HG02938 (cell line): ENCODE measurements at regions not wholly inside any gene's neighbourhood (a gene's known extent, or its start where the extent isn't known, plus 50 kb on each side); places are given as distances from the start of the nearest gene placed in this dataset.
"Not testable (repeated sequence)": the region's sequence is repeated elsewhere in the genome, so short reads cannot be mapped to it uniquely, and the experiment has no call there.

Experiments
- ATAC-seq: cut with Tn5 transposase; IDR thresholded peaks from one replicate; pipeline ENCODE4 v1.9.1; 2021; ENCODE audit warnings: mild to moderate bottlenecking, moderate library complexity; ENCODE audit not compliant: unreplicated experiment

DNA sequence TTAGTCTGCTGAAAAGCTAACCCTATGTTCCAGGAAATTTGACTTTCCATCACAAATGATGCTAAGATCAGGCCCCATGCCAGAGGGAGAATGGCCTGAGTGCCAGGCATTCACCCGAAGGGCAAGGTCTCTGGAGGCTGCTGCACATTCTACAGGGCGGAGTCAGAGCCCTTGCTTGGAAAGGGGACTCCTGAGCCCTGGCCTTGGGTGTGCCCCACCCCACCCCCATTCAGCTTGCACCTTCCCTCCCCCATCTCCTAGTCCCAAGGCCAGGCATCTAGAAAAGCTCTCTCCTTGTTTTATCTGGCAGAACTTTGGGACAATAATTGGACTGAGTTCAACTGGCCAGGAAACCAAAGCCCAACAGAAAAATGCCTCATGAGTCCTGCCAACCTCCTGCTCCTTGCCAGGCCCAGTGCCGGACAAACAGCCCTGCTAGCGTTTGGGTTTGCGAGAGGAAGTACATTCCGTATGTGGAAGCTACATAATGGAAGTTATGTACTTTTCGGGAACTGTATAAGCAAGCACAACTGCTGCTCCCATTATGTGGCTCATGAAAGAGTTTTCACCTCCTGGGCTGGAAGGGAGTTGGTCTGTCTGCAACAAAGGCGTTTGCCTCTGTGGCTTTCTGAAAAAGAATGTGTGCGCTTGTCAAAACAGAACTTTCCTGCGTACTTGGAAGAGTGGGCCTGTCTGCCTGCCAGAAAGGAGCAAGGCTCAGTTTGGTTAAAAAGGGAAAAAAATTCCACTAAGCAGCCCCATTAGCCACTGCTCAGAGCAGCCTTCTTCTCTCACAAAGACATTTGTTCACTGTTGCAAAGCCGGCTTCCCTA, 321.5 kb upstream of the CTNNB1 start:
- no peak for ATAC-seq

DNA sequence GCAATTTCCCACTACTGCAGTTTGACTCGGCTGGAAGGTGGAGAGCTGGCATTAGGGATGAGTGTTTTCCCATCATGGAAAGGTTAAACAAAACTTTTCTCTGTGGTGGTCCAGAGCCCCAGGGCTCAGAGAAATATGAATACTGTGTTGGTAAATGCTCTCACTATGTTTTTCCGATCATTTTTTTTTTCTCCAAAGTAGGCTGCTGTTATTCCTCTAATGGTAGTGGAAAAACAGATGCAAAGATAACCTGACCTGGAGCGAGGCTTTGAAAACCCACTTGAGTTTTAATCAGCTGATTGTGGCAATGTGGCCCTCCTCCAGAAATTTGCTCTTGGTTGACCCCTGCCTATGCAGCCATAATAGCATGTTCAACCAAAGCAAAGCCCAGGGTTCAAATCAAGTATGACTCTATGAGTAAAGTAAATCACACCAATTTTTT, 320.8 kb upstream of the CTNNB1 start:
- no peak for ATAC-seq

DNA sequence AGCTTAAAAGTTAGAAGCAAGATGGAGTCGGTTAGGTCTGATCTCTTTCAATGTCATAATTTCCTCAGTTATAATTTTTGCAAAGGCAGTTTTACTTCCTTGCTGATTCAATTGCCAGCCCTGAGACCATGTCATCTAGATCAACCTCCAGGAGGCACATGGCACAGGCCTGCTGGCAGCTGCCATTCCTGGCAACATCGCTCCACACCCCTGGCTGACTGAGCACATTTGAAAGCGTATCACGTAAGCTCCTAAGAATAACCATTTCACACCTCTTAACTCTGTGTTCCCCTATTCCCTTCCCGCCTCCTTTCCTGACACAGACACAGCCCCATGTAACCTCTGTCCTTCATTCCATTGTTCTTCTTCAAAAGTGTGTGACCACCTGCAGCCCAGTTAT, 313.9 kb upstream of the CTNNB1 start:
- no peak for ATAC-seq

DNA sequence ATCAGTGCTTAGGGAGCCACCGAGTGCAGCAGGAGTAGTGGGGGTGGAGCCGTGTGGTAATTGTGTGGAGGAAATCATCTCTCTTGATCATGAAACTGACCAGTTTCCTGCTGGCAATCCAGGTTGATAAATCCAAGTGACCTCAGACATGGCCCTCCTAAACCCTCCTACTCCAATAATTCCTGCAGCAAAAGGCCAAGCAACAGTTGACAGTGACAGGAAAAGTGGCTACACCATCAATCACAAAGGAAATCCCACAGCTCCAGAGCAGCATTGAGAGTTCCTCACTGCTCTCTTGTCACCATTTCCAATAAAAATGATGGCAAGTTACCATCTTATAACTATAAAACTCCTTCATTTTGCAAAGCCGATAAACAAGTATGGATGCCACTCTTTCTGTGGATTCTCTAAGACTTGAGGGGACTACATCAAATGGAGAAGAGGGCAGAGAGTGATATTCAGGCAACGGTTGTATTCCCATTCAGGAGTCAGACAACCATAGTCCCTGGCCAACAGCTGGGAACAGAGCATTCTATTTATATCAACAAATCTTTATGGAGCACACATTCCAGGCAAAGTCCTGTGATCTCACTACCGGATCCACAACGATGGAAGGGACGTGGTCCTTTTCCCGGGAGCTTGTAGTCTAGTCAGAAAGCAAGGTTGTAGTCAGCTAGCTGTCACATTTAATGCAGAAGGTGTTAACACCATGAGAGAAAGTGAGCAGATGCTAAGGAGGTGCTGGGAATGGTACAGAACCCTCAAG, 312.5 kb upstream of the CTNNB1 start:
- no peak for ATAC-seq

DNA sequence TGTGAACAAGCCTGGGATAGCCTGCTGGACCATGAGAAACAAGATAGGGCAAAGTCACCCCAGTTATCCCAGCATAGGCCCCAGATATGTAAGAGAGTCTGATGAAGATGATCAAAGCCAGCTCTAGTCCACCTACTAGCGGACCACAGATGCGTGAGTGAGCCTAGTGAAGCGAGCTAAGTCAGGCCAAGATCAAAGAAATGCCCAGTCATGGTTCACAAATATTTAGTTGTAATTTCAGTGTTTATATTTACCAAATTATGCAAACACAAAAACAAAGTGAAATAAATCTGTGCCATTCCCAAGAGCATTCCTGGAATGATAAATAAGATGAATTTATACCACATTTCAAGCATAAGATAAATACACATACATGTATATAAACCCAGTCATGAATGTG, 308.1 kb upstream of the CTNNB1 start:
- ATAC-seq, result no peak

DNA sequence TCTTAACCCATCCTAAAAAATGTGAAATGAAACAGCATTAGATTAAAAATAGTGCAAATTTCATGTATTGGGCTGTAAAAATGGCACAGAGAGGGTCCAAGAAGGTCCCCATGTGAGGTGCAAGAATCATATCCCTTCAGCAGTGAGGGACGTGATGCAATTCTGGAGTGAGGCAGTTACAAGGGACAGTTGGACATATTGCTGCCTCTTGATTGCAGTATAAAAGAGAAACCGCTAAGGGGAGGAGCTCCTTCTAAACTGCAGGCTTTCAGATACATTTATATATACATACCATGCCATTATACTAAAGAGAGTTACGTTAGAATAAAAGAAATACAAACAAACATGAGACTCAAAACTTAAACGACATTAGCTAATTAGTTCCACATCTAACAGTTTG, 304.2 kb upstream of the CTNNB1 start:
- no peak for ATAC-seq

DNA sequence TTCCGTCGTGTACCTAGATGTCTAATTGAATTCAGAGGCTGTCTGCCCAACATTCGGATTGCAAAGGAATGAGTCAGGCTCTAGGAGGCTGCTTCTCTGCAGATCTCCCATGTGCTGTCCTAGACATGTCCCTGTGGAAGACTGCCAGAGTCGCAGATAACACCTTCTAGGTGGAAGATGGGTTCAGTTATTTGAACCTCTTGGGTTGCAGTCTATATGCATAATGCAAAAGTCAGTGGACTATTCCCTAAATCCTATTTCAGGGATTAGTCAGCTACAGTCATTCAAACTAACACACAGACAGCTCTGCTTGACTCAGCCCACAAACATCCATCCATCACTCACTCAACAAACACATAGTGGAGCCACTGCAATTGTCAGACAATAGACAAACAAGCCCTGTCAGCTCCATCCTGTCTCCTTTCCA, 300.0 kb upstream of the CTNNB1 start:
- no peak for ATAC-seq

DNA sequence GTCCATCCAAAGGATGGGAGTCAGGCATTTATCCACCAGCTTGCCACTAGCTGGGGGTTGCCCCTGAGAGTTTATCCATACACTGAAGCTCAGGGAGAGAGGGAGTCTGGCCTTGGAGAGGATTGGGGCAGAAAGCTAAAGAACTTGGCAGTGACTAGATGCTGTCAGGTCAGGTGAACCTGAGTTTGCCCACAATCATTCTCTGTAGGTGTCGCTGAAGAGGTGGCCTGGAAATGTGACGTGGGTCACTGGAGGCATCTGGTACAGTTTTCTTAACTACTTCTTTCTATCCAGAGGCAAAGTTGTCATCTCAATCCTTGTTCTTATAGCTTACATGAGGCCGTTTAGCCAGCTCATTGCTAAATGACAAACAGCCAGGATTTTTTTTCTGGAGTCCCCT, 298.0 kb upstream of the CTNNB1 start:
- ATAC-seq, result no peak

DNA sequence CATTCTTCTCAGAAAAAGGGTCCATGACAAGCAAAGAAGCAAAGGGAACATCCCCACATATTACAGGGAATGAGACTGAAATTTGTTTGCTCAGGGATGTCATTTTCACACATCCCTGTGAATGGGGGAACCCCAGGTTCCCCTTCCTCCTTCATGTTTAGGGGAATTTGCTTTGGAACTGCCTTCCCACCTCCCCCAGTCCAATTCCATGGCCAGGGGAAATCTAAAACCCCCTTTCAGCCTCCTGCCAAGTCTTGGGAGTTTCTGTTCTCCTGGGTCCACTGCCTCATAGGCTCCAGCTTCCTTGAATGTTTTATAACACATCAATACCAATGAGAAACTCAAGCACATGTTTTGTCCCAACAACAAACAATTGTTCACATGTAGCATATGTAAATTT, 297.5 kb upstream of the CTNNB1 start:
- no peak for ATAC-seq

DNA sequence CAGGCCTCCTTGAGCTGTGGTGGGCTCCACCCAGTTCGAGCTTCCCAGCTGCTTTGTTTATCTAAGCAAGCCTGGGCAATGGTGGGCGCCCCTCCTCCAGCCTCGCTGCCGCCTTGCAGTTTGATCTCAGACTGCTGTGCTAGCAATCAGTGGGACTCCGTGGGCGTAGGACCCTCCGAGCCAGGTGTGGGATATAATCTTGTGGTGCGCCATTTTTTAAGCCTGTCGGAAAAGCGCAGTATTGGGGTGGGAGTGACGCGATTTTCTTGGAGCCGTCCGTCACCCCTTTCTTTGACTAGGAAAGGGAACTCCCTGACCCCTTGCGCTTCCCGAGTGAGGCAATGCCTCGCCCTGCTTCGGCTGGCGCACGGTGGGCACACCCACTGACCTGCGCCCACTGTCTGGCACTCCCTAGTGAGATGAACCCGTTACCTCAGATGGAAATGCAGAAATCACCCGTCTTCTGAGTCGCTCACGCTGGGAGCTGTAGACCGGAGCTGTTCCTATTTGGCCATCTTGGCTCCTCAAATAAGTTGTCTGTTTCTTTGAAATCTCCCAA, 291.3 kb upstream of the CTNNB1 start:
- ATAC-seq, result not testable (repeated sequence)

DNA sequence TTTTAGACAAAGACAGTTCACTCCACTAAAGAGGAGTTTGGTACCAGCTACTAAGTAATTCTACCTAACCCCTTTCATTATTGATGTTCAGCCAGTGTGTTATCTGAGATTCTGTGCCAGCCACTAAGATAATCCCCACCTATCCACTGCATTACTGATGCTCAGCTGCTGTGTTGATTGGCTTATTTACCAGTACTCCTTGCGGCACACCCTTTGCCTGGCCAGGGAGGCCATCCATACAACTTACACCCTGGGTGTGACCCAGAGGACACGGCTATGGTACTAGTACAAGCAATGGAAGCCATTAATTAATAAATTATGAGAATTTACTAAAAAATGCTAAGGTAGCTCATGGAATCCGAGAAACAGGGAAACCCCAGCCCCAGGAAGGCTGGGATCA, 290.7 kb upstream of the CTNNB1 start:
- no peak for ATAC-seq

DNA sequence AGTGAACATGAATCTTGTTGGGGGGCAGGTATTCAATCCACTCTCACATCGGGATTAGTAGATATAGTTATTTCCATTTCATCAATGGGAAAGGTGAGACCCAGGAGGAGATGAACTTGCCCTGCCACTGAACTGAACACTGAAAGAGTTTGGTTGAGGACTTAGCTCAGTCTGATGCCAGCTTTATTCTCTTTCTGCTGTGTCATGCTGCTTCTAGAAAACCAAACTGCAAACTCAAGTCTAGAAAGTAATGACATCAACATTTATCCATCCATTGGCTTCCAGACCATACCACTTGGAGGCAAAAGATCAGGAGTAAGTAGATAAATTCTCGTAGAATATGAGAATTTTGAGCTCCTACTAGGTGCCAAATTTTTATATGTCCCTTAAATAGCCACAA, 288.0 kb upstream of the CTNNB1 start:
- ATAC-seq, result no peak

DNA sequence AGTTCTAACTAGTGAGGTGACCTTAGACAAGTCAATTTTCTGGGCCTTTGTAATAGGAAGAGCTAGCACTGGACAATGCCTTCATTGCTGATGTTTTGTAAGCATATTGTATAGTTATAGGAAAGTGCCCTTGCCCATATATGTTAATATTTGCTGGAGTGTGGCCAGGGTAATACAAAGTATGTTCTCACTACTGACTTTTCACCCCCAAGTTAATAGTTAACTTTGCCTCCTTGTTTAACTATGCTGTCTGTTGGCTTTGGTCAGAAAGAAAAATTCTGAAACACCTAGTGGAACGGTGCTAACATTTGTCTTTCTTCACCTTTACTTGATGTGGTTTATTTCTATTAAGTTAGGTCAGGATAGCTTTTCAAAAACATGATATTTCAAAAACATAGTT, 287.4 kb upstream of the CTNNB1 start:
- peak; percentile 62 for ATAC-seq

DNA sequence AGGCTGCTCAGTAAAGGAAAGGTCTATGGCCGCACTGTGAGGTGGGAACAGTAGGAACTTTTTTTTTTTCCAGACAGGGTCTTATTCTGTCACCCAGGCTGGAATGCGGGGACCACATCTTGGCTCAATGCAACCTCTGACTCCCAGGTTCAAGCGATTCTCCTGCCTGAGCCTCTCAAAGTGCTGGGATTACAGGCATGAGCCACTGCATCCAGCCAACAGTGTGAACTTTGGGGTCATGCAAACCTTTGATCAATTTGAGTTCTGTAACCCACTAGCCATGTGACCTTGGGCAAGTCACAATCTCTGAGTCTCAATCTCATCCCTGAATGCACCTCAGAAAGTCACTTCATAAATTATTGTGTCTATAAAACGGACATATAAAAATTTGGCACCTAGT, 286.8 kb upstream of the CTNNB1 start:
- no peak for ATAC-seq

DNA sequence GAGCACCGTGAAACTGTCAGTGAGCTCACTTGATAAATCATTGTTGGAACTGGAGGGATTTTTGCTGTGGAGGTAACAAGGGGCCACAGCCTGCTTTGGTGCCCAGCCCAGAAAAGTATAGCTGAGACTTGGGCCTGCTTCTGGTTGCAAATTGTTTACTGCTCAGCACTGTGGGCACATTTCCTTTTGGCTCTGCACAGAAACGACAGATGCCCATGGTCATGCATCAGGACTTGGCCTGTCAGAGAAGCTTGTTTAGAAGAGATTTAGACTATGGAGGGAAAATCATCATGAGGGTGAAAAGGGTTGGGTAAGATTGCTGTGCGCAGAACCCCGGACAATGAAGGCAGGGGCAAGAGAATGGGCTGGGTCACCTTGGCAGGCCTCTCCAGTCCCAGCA, 286.1 kb upstream of the CTNNB1 start:
- ATAC-seq, result no peak

DNA sequence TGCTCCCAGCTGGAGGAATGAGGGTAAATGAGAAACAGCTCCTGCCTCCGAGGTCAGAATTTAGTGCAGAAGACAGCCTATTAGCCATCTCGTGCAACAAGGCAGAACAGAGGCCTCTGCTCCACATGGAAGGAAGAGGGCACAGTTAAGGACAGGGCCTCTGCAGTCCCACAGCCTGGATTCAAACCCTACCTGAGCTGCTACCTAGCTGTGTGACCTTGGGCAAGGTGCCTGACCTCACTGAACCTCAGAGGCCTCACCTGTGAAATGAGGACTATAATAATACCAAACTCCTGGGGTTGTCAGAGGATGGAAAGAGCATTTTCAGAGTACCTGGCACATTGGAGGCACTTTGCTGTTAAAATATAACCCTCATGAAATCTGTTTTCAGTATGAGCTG, 285.7 kb upstream of the CTNNB1 start:
- no peak for ATAC-seq

DNA sequence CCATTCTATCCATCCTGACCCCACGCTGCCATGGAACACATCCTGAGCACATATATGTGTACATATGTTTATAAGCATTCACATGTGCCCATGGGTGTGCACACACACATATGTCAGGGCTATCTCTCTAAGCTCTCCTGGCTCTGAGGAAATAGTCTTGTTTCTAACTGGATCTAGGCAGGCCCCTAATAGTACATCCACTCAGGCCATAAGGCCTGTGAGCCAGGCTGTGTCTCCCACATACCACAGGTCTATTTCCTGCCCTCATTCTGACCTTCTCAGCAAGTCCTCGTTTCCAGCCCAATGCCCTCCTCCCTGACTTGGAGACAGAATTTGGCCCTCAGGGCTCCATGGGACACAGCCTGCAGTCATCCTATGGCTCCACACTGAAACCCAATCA, 284.8 kb upstream of the CTNNB1 start:
- no peak for ATAC-seq

DNA sequence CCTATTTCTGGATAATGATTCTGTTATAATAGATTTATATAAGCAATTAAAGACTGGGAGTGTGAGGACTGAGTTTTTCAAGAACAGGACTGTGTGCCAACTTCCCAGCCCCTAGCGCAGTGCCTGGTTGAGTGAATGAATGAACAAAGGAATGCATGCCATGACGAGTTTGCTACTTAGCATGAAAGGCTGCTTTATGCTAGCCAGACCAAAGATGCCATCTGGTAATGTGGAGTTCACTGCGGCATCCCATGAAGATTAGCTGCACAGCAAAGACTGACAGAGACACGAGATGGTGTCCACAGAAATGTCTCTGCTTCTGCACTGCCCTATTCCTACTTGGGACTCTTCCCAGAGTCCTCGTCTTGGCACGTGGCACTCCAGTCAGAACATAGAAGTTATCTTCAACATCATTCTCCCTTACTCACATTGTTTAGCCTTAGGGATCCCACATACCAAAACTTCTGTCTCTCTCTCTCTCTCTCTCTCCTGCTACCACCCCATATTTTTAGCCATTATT, 283.9 kb upstream of the CTNNB1 start:
- ATAC-seq, result no peak

DNA sequence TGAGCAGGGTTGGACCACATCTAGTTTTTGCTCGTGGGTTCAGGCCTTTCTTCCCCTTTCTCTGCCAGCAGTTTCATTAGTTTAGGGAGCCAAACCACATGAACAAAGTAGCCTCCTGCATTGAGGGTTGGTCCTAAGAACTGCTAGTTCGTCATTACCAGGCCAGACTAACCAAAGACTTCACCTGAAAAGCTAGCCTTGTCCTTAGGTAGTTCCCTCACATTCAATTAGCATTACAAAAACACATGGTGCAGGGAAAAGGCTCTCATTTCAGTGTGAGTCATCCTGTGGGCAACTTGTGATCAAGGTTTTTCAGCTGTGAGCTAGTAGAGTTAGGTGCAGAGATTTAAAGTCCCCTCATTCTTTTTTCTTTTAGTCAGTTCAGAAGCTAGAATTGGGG, 279.3 kb upstream of the CTNNB1 start:
- no peak for ATAC-seq

DNA sequence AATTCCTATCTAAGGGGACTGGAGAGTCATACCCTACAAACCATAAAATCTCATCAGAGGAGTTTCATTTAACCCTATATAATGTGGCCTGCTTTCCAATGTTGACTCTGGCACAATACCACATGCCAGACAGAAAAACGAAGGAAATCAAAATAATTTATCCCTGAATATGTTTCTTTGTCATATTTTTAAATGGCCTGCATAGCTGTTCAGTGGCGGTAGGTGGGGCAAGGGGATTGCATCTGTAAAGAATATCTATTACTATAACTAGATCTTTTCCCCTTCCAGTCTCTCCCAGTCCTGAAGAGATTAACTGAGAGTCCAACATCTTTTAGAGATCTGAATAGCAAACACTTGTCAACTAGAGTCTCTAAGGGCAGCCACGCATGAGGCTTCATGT, 278.1 kb upstream of the CTNNB1 start:
- no peak for ATAC-seq

DNA sequence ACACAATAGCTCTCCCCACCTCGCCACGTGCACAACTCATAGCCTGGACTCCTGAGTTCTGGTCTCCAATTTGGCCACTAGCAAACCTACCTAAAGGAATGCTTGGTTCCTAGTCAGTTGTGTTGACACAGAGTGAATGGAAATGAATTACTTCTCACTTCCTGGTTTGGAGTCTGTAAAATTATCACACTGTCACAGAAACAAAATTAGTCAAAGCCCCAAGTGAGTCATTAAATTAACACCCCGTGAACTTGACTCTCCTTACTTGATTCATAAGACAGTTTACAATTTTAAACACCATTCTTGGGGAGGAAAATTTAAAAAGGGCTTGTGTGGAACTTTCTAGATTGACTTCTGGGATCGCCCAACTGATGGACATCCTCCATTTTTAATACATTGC, 276.2 kb upstream of the CTNNB1 start:
- no peak for ATAC-seq

DNA sequence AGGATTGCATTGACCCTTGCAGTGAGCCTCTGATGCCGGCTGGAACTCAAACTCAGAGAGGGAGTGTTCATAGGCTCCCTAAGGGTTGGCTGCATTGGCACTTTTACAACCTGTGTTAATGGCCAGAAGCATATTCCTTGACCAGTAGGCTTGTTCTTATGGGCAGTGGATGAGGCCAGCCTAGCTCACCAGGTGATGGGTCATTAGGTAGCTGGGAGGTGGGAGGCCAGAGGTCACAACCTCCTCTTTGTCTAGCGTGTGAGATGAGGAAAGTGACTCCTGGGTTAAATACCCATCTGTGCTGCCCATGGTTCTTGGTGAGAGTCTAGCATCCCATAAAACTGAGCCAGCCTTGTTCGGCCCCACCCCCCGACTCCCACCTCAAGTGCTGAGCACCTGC, 275.7 kb upstream of the CTNNB1 start:
- ATAC-seq, result no peak
